ENCODE measurements at regions not wholly inside any gene's neighbourhood (a gene's known extent, or its start where the extent isn't known, plus 50 kb on each side); places are given as distances from the start of the nearest gene placed in this dataset.

DNA sequence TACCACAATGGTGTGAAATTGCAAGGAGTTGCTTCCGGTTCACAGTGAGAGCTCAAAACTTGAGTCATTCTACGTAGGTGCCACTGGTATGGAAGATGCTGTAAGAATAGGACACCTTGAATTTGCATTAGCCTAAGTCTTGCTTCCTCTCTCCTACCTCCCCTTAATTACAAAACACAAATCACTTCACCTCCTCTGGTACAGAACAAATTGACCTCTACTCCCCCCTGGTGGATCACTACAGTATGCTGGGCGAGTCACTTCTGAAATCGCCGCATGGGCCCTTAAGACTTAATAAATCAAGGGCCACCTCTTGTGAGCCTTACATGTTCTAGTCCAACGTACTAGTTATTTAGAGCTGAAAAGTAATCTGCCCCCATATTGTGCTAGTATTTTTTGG is 145.3 kb upstream of the SMARCA2 start:
- TF ChIP-seq, protein P1, sequence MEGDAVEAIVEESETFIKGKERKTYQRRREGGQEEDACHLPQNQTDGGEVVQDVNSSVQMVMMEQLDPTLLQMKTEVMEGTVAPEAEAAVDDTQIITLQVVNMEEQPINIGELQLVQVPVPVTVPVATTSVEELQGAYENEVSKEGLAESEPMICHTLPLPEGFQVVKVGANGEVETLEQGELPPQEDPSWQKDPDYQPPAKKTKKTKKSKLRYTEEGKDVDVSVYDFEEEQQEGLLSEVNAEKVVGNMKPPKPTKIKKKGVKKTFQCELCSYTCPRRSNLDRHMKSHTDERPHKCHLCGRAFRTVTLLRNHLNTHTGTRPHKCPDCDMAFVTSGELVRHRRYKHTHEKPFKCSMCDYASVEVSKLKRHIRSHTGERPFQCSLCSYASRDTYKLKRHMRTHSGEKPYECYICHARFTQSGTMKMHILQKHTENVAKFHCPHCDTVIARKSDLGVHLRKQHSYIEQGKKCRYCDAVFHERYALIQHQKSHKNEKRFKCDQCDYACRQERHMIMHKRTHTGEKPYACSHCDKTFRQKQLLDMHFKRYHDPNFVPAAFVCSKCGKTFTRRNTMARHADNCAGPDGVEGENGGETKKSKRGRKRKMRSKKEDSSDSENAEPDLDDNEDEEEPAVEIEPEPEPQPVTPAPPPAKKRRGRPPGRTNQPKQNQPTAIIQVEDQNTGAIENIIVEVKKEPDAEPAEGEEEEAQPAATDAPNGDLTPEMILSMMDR (IDR thresholded peaks at IDR 0.05): peak in 1 of 3 donors; percentile 39
- no peak for TF ChIP-seq POLR2A (IDR thresholded peaks at IDR 0.05)
